SKM-1 (cell line): ENCODE measurements at regions not wholly inside any gene's neighbourhood (a gene's known extent, or its start where the extent isn't known, plus 50 kb on each side); places are given as distances from the start of the nearest gene placed in this dataset.
"Not testable (repeated sequence)": the region's sequence is repeated elsewhere in the genome, so short reads cannot be mapped to it uniquely, and the experiment has no call there.

ENCODE experiments used
- DNase-seq: peaks from one replicate; lab custom pipeline; 2025; ENCODE audit not compliant: unreplicated experiment; lab: John Stamatoyannopoulos, UW

DNA sequence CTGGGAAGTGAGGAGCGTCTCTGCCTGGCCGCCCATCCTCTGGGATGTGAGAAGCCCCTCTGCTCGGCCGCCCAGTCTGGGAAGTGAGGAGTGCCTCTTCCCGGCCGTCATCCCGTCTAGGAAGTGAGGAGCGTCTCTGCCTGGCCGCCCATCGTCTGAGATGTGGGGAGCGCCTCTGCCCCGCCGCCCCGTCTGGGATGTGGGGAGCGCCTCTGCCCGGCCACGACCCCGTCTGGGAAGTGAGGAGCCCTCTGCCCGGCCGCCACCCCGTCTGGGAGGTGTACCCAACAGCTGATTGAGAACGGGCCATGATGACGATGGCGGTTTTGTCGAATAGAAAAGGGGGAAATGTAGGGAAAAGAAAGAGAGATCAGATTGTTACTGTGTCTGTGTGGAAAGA is 173.9 kb upstream of the PRSS1 start:
- not testable (repeated sequence) for DNase-seq

DNA sequence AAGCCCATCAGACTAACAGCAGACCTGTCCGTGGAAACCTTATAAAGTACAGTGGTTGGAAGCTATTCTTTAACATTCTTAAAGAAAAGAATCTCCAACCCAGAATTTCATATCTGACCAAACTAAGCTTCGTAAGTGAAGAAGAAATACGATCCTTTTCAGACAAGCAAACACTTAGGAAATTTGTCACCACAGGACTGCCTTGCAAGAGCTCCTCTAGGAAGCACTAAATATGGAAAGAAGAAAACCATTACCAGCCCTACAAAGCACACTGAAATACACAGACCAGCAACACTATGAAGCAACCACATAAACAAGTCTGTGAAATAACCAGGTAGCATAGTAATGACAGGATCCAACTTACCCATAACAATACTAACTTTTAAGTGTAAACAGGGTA is 177.7 kb upstream of the PRSS1 start:
- no peak for DNase-seq

DNA sequence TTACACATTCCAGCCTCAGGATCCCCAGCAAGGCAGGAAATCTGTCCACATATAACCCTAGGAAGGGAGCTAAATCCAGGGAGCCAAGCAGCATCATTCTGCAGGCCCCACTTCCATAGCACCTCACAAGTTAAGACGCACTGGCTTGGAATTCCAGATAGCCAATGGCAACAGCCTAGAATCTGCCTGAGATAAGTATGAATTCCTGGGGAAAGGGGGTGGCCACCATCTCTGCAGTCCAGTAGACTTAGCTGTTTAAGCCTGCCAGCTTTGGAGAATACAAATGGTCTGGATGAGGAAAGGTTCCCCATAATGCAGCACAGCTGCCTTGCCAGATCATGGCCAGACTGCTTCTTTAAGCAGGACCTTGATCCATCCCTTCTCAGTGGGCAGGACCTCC is 179.4 kb upstream of the PRSS1 start:
- DNase-seq, result no peak

DNA sequence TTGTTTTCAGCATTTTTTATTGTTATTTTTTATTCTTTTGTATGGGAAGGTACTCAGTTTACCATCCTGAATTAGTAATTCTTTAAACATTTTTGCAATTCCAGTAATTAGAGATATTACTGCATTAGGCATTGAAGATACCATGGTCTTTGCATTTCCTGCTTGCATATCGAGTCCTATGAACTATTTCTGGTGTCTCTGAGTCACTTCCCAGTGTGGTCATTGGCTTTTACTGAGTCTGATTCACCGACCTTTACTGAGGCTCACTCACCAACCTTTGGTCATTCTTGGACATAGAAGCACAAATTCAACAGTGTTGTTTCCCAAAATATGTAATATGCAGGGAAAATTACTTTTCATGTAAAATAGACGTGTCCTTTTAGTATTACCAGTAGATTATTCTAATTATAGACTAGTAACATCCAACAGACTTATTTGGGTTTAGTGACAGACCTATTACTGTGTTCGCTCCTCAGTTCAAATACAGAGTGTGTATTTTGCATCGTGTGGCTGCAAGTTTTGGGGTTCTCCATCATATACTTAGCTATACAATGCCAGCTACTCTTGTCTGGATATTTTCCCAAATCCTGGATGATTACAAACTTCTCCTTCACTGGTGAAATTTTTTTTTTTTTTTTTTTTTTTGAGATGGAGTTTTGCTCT is 180.7 kb upstream of the PRSS1 start:
- DNase-seq, result no peak

DNA sequence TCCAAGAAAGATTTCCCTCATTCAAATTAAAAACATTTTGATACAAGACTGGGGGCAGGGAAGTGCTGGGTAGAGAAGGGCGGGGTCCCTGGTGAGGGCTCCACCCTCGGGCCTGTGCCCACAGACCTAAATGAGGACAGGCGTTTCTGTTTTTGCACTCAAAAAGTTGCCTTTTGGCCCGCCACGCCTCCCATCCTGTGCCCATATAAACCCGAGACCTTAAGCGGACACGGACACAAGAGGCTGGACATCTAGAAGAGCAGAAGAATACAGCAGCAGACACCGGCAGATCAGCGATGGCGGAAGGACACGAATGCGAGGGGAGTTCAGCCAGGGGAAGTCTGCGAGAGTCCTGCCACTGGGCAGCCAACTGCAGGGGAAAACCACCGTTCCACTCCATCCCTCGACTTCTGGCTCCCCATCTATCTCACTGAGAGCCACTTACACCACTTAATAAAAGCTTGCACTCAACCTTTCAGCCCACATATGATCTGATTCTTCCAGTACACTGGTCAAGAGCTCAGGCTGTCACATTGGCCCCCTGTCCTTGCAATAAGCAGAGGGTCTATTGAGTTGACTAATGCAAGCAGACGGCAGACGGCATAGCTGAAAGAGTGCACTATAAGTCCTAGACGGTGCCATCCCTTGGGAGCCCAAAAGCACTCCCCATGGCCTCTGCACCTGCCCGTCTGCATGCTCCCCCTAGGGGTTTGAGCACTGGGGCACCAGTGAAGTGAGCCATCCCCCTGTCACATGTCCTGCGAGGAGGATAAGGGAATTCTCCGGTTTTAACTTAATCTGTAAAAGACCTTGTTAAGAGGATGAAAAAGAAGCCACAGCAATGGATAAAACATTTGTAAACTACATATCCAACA is 181.8 kb upstream of the PRSS1 start:
- DNase-seq, result no peak

DNA sequence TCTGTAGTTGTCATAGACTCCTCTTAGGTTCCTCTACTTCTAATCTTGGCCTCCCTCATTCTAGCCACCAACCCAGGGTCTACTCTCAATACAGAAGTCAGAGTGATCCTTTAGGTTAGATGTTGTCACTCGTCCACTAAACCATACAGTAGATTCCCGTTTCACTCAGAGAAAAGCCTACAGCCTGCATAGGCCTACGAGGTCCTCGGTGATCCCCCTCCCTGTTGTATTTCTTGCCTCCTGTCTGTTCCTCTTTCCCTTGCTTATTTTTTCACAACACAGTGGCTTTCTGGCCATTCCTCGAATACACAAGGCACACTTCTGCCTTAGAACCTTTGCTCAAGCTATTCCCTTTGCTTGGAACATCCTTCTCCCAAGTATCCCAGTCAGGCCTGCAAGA is 183.0 kb upstream of the PRSS1 start:
- no peak for DNase-seq

DNA sequence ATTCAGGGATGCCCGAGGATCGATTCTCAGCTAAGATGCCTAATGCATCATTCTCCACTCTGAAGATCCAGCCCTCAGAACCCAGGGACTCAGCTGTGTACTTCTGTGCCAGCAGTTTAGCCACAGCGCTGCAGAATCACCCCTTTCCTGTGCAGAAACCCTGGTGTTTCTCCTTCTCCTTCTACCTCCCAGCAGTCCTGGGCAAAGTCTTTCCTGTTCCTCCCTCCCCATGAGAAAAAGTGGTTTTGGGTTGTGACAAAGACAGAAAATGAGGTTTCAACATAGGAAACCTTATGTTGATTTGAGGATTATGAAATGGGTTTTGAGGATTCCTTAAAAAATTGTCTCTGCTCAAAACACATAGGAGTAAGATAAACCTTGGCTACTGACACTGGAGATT is 185.1 kb upstream of the PRSS1 start:
- DNase-seq, result not testable (repeated sequence)

DNA sequence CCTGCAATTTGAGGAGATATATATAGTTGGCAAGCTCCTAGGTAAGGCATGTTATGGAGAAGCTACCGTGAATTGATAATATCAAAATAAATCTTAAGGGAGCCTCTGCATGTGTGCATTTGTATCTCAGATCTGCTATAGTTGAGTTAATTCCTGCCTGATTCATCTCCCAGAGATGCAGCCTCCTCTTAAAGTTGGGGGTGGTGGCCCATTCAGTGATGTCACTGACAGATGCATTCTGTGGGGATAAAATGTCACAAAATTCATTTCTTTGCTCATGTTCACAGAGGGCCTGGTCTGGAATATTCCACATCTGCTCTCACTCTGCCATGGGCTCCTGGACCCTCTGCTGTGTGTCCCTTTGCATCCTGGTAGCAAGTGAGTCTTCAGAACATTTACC is 185.8 kb upstream of the PRSS1 start:
- DNase-seq, result no peak

DNA sequence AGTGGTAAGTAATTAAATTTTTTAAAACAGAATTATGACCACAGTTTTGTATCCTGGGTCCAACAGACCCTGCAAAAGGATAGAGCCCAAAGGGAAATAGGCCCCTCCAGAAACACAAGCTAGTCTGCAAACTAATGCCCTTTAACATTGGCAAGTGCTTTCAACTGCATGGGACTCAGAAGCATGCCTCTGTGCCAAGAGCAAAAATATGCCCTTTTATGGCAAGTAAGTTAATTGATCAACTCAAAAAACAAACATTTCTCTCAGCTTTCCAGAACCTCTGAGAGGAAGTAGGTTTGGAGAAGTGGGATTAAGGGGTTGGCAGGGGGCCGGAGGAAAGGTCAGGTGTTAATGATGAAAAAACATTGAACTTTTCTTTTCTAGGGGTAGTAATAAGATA is 186.6 kb upstream of the PRSS1 start:
- DNase-seq, result no peak

DNA sequence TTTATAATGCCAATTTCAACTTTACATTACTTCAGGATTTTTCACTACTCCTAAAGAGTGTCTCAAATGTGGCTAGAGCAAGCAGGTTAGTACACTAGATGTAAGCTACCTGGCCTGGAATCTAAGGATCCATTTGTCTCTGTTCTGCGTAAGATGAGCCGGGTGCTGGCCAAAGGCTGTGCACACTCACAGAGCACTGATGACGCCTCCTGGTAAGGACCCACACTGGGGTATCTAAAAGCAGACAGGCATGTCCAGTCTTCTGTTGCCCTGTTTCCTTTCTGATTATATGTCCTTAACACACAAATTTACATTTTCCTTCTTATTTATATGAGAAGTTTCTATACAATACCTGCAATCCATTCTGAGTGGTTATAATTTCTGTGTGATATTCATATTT is 187.9 kb upstream of the PRSS1 start:
- not testable (repeated sequence) for DNase-seq

DNA sequence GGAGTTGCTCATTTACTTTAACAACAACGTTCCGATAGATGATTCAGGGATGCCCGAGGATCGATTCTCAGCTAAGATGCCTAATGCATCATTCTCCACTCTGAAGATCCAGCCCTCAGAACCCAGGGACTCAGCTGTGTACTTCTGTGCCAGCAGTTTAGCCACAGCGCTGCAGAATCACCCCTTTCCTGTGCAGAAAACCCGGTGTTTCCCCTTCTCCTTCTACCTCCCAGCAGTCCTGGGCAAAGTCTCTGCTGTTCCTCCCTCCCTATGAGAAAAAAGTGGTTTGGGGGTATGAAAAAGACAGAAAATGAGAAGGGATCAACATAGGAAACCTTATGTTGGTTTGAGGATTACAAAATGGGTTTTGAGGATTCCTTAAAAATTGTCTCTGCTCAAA is 188.5 kb upstream of the PRSS1 start:
- DNase-seq, result peak; percentile 4

DNA sequence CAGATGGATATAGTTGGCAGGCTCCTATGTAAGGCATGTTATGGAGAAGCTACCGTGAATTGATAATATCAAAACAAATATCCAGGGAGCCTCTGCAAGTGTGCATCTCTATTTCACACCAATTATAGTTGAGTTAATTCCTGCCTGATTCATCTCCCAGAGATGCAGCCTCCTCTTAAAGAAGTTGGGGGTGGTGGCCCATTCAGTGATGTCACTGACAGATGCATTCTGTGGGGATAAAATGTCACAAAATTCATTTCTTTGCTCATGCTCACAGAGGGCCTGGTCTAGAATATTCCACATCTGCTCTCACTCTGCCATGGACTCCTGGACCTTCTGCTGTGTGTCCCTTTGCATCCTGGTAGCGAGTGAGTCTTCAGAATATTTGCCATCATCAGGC is 189.1 kb upstream of the PRSS1 start:
- DNase-seq, result no peak

DNA sequence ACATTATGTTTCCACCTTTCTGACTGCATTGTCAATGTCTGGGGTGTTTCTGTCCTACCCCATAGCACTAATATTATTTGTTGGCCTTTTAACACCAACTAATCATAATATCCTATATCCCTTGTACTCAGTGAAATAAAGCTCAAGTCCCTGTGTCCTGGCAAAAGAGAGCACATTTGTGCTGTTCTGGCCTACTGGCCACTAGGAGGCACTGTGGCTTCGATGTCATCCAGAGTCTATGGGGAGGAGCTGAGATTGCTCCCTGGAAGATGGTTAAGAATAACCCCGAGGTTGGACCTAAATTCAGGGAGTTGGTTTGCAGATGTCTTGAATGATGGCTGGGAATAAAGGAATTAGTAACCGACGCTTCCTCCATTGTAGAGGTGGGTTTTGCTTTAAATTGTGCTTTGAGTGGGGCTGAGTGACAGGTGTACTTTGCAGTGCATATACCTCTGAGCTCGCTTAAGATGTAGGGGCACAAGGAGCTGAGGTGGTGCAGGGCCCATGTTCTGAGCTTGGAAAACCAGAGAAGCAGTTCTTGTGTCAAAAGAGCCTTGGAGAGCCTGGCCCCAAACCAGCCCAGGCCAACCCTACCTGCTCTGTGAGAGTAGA is 191.2 kb upstream of the PRSS1 start:
- peak; percentile 3 for DNase-seq

DNA sequence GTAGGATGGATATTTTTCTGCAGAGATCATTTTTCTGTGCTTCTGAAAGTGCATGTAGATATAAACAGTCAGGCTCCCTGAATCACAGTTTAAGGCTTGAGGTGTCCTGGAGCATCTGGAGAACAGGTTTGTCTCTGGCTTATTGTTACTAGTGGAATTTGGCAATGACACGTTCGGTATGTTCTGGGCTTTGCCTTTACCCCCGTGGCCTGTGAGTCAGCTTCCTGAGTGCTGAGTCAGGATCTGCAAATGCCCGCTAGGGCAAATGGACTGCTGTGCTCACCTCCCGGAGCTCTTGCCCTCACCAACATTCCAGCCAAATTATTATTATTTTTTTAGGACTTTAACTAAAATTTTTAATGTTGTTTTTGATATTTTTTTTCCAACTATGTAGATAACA is 192.5 kb upstream of the PRSS1 start:
- no peak for DNase-seq

DNA sequence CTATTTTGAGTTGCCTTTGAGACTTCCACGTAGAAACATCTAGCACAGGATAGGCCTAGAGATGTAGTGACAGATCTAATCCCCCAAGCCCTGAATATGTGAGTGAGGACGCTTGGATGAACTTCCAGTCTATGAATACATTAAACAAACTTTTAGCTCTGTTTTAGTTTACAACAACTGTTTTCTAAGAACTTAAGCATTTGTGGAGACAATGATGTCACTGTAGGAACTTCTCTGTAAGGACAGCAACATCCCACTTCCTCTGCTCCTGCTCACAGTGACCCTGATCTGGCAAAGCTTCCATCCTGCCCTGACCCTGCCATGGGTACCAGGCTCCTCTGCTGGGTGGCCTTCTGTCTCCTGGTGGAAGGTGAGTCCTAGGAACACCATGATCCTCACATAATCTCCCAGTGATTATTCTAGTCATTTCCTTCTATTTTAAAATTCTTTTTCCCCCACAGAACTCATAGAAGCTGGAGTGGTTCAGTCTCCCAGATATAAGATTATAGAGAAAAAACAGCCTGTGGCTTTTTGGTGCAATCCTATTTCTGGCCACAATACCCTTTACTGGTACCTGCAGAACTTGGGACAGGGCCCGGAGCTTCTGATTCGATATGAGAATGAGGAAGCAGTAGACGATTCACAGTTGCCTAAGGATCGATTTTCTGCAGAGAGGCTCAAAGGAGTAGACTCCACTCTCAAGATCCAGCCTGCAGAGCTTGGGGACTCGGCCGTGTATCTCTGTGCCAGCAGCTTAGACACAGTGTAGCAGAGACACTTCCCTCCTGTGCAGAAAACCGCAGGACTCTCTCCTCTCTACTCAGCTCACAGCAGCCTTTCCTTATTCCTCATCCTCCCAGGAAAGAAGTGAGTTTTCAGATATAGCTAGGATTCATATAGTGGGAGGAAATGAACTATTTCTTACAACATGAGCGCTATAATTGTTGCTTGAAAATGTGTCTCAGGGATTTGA is 194.4 kb upstream of the PRSS1 start:
- no peak for DNase-seq

DNA sequence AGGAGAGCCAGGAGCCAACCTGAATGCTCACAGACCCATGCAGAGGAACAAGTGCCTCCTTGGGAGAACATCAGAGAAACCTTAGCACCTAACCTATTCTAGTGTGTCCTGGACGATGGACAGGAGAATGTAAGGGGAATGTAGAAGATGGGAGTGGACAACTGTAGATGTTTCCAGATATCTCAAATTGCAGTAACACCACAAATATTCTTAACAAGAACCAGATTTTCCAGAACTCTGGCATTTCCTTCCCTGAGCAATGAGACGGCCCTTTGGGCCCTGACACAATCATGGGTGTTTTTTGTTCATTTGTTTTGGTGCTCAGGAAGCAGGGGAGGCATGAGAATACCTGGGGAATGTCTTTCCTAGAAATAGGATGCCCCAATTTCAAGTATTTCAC is 196.1 kb upstream of the PRSS1 start:
- DNase-seq, result no peak

DNA sequence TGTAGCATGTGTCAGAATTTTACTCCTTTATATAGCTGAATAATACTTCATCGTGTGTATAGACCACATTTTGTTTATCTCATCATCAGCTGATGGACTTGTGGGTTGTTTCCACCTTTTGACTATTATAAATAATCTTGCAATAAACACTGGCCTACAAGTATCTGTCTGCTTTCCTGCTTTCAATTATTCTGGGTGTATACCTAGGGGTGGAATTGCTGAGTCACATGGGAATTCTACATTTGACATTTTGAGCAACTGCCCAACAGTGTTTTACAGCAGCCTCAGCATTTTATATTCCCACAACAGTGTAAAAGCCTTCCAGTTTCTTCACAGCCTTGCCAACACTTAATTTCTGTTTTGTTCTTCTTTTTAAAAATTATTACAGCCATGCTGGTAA is 200.3 kb upstream of the PRSS1 start:
- no peak for DNase-seq

DNA sequence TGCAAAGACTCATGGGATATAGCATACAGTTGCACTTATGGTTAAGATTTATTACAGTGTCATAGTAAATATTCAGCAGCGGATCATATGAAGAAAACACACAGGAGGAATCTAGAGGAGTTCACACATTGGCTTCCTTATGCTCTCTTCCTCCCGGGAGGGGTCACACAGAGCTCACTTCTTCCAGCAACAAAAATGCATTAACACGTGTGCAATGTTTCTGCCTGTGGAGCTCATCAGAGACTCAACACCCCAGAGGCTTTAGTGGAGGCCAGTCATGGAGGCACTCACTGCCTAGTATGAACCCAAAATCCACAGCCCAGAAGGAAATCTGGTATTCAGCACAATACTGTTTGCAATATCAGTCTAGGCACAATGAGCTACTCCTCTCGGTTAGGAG is 202.8 kb upstream of the PRSS1 start:
- no peak for DNase-seq

DNA sequence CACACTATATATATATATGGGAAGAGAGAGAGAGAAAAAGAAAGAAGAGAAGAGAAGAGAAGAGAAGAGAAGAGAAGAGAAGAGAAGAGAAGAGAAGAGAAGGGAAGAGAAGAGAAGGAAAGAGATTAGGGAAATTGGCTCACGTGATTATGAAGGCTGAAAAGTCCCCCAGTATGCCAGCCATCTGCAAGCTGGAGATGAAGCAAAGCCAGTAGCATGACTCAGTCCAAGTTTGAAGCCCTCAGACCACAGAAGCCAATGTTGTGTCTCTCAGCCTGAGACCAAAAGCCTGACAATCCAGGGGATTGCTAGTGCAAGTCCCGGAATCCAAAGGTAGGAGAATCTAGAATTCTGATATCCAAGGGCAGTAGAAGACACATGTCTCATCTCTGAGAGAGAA is 206.3 kb upstream of the PRSS1 start:
- no peak for DNase-seq

DNA sequence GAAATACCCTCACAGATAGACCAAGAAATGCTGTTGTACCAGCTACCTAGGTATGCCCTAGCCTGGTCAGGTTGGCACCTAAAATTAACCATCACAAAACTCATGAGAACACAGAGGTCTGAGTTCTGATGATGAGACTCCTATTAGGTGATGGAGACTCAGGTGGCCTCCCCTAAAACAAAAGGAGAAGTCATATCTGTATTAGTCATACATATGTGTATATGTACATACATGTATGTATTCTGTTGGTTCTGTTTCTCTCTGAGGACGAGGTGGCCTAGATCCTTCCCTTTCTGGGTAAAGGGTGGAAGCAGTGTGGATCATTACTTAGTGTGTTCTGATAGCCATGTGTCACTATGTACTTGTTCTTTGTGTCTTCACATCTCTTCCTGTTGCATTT is 207.2 kb upstream of the PRSS1 start:
- DNase-seq, result no peak

DNA sequence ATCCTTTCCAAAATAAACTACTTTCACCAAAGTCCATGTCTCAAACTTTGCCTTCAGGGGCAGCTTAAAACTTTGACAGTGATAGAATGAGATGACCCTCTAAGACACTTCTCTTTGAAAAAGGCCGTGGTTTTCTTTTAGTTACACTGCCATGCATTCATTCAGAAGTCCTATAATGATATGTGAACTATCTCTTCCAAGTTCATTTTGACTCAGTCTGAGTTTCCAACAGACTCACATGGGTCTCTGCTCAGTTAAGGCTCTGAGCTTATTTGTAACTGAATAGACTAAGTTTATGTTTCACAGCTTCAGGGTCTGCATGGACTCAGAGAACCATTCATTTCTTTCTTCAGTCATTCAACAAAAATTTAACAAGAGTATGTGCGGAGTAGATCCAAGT is 208.9 kb upstream of the PRSS1 start:
- DNase-seq, result no peak
